ENCODE measurements at regions not wholly inside any gene's neighbourhood (a gene's known extent, or its start where the extent isn't known, plus 50 kb on each side); places are given as distances from the start of the nearest gene placed in this dataset.

- H3K36me3 Mint-ChIP-seq (ENCODE audit: low read depth): no peaks in the 10 kb centered on the region
- no peak overlapping the region for H3K4me3 Mint-ChIP-seq
- no peak for DNase-seq
These were observed 1021.9 kb upstream of the PRKX start for GRCh38 chrX:4735299-4735698.

GRCh38 chrX:4710618-4711433 lies 997.4 kb upstream of the PRKX start:
- Mint-ChIP-seq H3K27ac (no peak overlapping the region), H3K9me3 (peaks cover 28% of the 10 kb centered on the region), H3K36me3 (ENCODE audit: low read depth) (no peaks in the 10 kb centered on the region), H3K4me3 (no peak overlapping the region), H3K27me3 (ENCODE audit: insufficient read depth) (no peaks in the 10 kb centered on the region), H3K4me1 (ENCODE audit: low read depth) (no peaks in the 10 kb centered on the region)
- TF ChIP-seq CTCF (IDR thresholded peaks at IDR 0.05): no peak
- no peak for DNase-seq

More at GRCh38 chrX:4735299-4735698, 1021.9 kb upstream of the PRKX start:
- H3K27me3 Mint-ChIP-seq (ENCODE audit: insufficient read depth): no peaks in the 10 kb centered on the region
- H3K4me1 Mint-ChIP-seq (ENCODE audit: low read depth): no peaks in the 10 kb centered on the region
- no peak for TF ChIP-seq CTCF (IDR thresholded peaks at IDR 0.05)
- peaks cover 7% of the 10 kb centered on the region for H3K9me3 Mint-ChIP-seq
- H3K27ac Mint-ChIP-seq: no peak overlapping the region

GRCh38 chrX:4708970-4709760 lies 995.7 kb upstream of the PRKX start:
- no peak for TF ChIP-seq CTCF (IDR thresholded peaks at IDR 0.05)
- Mint-ChIP-seq H3K4me1 (ENCODE audit: low read depth) (no peaks in the 10 kb centered on the region), H3K36me3 (ENCODE audit: low read depth) (no peaks in the 10 kb centered on the region), H3K9me3 (peaks cover 23% of the 10 kb centered on the region), H3K27ac (no peak overlapping the region), H3K27me3 (ENCODE audit: insufficient read depth) (no peaks in the 10 kb centered on the region), H3K4me3 (no peak overlapping the region)
- no peak for DNase-seq

- H3K27me3 Mint-ChIP-seq (ENCODE audit: insufficient read depth): no peaks in the 10 kb centered on the region
- no peak for TF ChIP-seq CTCF (IDR thresholded peaks at IDR 0.05)
- DNase-seq: no peak
- H3K9me3 Mint-ChIP-seq: peaks cover 23% of the 10 kb centered on the region
- no peaks in the 10 kb centered on the region for H3K36me3 Mint-ChIP-seq (ENCODE audit: low read depth)
- H3K4me1 Mint-ChIP-seq (ENCODE audit: low read depth): no peaks in the 10 kb centered on the region
- no peak overlapping the region for H3K27ac Mint-ChIP-seq
- no peak overlapping the region for H3K4me3 Mint-ChIP-seq
These were observed 993.5 kb upstream of the PRKX start for GRCh38 chrX:4706961-4707360.

- Mint-ChIP-seq H3K9me3 (peaks cover 6% of the 10 kb centered on the region), H3K27me3 (ENCODE audit: insufficient read depth) (no peaks in the 10 kb centered on the region; the same call in 1 of the 2 replicates), H3K27ac (no peak overlapping the region), H3K4me1 (ENCODE audit: low read depth) (no peaks in the 10 kb centered on the region), H3K4me3 (no peak overlapping the region), H3K36me3 (ENCODE audit: low read depth) (no peaks in the 10 kb centered on the region)
- no peak for DNase-seq
- no peak for TF ChIP-seq CTCF (IDR thresholded peaks at IDR 0.05)
These were observed 977.1 kb upstream of the PRKX start for GRCh38 chrX:4690521-4690920.
